Astrocyte (in vitro differentiated cells and primary cell): ENCODE measurements at regions not wholly inside any gene's neighbourhood (a gene's known extent, or its start where the extent isn't known, plus 50 kb on each side); places are given as distances from the start of the nearest gene placed in this dataset.

Experiments used
- CTCF ChIP-seq: IDR thresholded peaks from 2 replicates; pipeline ENCODE4 v1.5.1; 2011; ENCODE audit warnings: low read depth, mild to moderate bottlenecking, inconsistent platforms, low read length, moderate library complexity; ENCODE audit not compliant: insufficient read depth
- EZH2 ChIP-seq: IDR thresholded peaks from 2 replicates; pipeline ENCODE4 v1.6.1; 2012; ENCODE audit warnings: mild to moderate bottlenecking, low read length, inconsistent platforms; ENCODE audit not compliant: insufficient read depth

DNA sequence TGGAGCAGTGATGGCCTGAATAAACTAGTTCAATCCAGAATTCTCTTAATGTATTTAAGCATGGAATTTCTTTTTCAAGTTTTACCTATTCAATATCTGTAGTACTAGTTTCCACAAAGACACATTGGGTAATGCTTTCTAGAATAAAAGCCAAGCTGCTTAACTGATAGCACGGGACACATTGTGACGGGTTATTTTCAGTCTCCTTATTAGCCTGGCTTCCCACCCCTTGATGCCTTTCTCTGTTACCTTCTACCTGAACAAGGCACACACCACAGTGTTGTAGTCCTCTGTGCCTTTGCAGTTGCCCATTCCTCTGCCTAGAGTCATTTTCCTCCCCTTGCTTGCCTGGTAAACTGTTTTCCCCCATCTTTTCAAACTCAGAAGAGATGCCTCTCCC lies 139.1 kb downstream of the HDGFL1 start:
- TF ChIP-seq CTCF (no peak), EZH2 (no peak)
